H1 (cell line): ENCODE measurements at regions not wholly inside any gene's neighbourhood (a gene's known extent, or its start where the extent isn't known, plus 50 kb on each side); places are given as distances from the start of the nearest gene placed in this dataset.
A peak's percentile ranks its signal among the peaks of the same experiment; 100 is the strongest.

Experiments used
- CTCF ChIA-PET: fragments of 300-600 bp; sonication (Branson Sonifier 250); formaldehyde crosslinking; loops from one replicate; lab custom pipeline; 2021; ENCODE audit not compliant: partially characterized antibody; lab: Charles Lee
- POLR2A ChIA-PET: fragments of 300-600 bp; sonication (Branson Sonifier 250); formaldehyde crosslinking; loops from one replicate; lab custom pipeline; 2021; ENCODE audit warnings: inconsistent platforms; ENCODE audit not compliant: partially characterized antibody; lab: Charles Lee
- DNase-seq, 2 experiments: peaks; one replicate each; pipeline versions ENCODE4 v3.0.0 to v3.0.0-alpha.2; 2010 to 2022; ENCODE audit warnings: low spot score in 2 of 2, low read depth in 1 of 2, mixed read lengths in 1 of 2
- FAIRE-seq: peaks from 2 replicates; lab custom pipeline; 2011; peaks lifted over from hg19 to GRCh38; lab: Jason Lieb, UNC
- H2AFZ ChIP-seq: 2 replicates; pipeline ENCODE4 v1.8.1; 2012; ENCODE audit warnings: low read length, inconsistent platforms
- H2AK5ac ChIP-seq: 2 replicates; pipeline ENCODE4 v1.6.1; 2013; ENCODE audit warnings: low read depth, low read length
- H2BK120ac ChIP-seq: replicated peaks from 2 replicates; pipeline ENCODE3; 2013; ENCODE audit warnings: low read depth, low read length, inconsistent platforms
- H2BK12ac ChIP-seq: 2 replicates; pipeline ENCODE4 v1.6.1; 2013; ENCODE audit warnings: low read depth, low read length
- H2BK15ac ChIP-seq: 2 replicates; pipeline ENCODE4 v1.6.1; 2013; ENCODE audit warnings: low read length
- H2BK20ac ChIP-seq: 2 replicates; pipeline ENCODE4 v1.6.1; 2013; ENCODE audit warnings: low read length
- H2BK5ac ChIP-seq: 2 replicates; pipeline ENCODE4 v1.6.1; 2013; ENCODE audit warnings: low read depth, low read length
- H3K14ac ChIP-seq: 2 replicates; pipeline ENCODE4 v1.6.1; 2013; ENCODE audit warnings: inconsistent platforms; ENCODE audit not compliant: insufficient read length
- H3K18ac ChIP-seq: 2 replicates; pipeline ENCODE4 v1.6.1; 2013; ENCODE audit warnings: low read length; ENCODE audit errors: extremely low read depth
- H3K23ac ChIP-seq: 2 replicates; pipeline ENCODE4 v1.6.1; 2013; ENCODE audit warnings: inconsistent platforms; ENCODE audit not compliant: insufficient read length
- H3K23me2 ChIP-seq: 2 replicates; pipeline ENCODE4 v1.6.1; 2013; ENCODE audit warnings: low read depth, low read length
- H3K27ac ChIP-seq: 2 replicates; pipeline ENCODE4 v1.6.1; 2011; ENCODE audit warnings: low read depth, low read length, inconsistent platforms
- H3K27me3 ChIP-seq, 4 experiments: replicated peaks in 1 of 4; 1 replicate in 1 of 4; 2 replicates in 3 of 4; pipeline versions ENCODE4 v1.6.1 to v1.8.1; 2011 to 2013; ENCODE audit warnings: low read length in 3 of 4, mild to moderate bottlenecking in 3 of 4, inconsistent platforms in 2 of 4, mixed read lengths in 2 of 4, moderate library complexity in 1 of 4; ENCODE audit not compliant: control insufficient read depth in 3 of 4, insufficient read depth in 3 of 4; ENCODE audit errors: extremely low read depth in 1 of 4
- H3K36me3 ChIP-seq, 4 experiments: 2 replicates each; pipeline versions ENCODE4 v1.6.1 to v1.8.1; 2011 to 2013; ENCODE audit warnings: mild to moderate bottlenecking in 4 of 4, low read length in 3 of 4, moderate library complexity in 2 of 4, control low read depth in 1 of 4, inconsistent platforms in 1 of 4; ENCODE audit not compliant: insufficient read depth in 4 of 4, control insufficient read depth in 2 of 4
- H3K4ac ChIP-seq: replicated peaks from 2 replicates; pipeline ENCODE3; 2013; ENCODE audit warnings: low read length, low read depth, mixed read lengths, inconsistent platforms; ENCODE audit not compliant: insufficient read length
- H3K4me1 ChIP-seq, 4 experiments: replicated peaks in 1 of 4; 1 replicate in 1 of 4; 2 replicates in 3 of 4; pipeline versions ENCODE4 v1.6.1 to v1.8.1; 2011 to 2013; ENCODE audit warnings: low read length in 3 of 4, inconsistent platforms in 2 of 4, mixed read lengths in 1 of 4; ENCODE audit not compliant: insufficient read depth in 4 of 4, control insufficient read depth in 3 of 4
- H3K4me2 ChIP-seq, 2 experiments: 2 replicates each; pipeline versions ENCODE4 v1.6.1 to v1.8.1; 2011 to 2013; ENCODE audit warnings: low read depth in 2 of 2, low read length in 2 of 2, control low read depth in 1 of 2, inconsistent platforms in 1 of 2, mild to moderate bottlenecking in 1 of 2; ENCODE audit not compliant: insufficient read depth in 1 of 2
- H3K4me3 ChIP-seq, 4 experiments: fragments of 200-600, 300-600 bp in 1 of 4; sonication (generic), shearing (Covaris generic), sonication (Bioruptor Twin) in 1 of 4; 2 replicates each; pipeline versions ENCODE4 v1.5.1 to v1.8.1; 2011 to 2016; ENCODE audit warnings: low read length in 4 of 4, low read depth in 3 of 4, control low read depth in 2 of 4, inconsistent platforms in 2 of 4, mild to moderate bottlenecking in 2 of 4, mixed read lengths in 1 of 4, moderate library complexity in 1 of 4; ENCODE audit not compliant: insufficient read depth in 2 of 4; ENCODE audit errors: extremely low read depth in 1 of 4
- H3K56ac ChIP-seq: replicated peaks from 2 replicates; pipeline ENCODE3; 2013; ENCODE audit warnings: low read depth, mild to moderate bottlenecking, mixed read lengths, low read length, inconsistent platforms; ENCODE audit not compliant: insufficient read length
- H3K79me1 ChIP-seq: 2 replicates; pipeline ENCODE4 v1.6.1; 2013; ENCODE audit warnings: low read depth, low read length, control low read depth
- H3K79me2 ChIP-seq, 2 experiments: 2 replicates each; pipeline versions ENCODE4 v1.6.1 to v1.8.1; 2012 to 2013; ENCODE audit warnings: low read length in 2 of 2, mild to moderate bottlenecking in 2 of 2, inconsistent platforms in 1 of 2; ENCODE audit not compliant: insufficient read depth in 2 of 2, control insufficient read depth in 1 of 2
- H3K9ac ChIP-seq, 4 experiments: replicated peaks in 1 of 4; 1 replicate in 1 of 4; 2 replicates in 3 of 4; pipeline versions ENCODE4 v1.6.1 to v1.8.1; 2011 to 2013; ENCODE audit warnings: low read depth in 3 of 4, low read length in 3 of 4, control low read depth in 2 of 4, mild to moderate bottlenecking in 2 of 4, moderate library complexity in 2 of 4, inconsistent platforms in 1 of 4; ENCODE audit errors: extremely low read depth in 1 of 4
- H3K9me3 ChIP-seq, 2 experiments: 2 replicates each; pipeline versions ENCODE4 v1.6.1 to v1.8.1; 2012 to 2013; ENCODE audit warnings: mild to moderate bottlenecking in 2 of 2, moderate library complexity in 2 of 2, control low read depth in 1 of 2, inconsistent platforms in 1 of 2, low read depth in 1 of 2, low read length in 1 of 2, mixed read lengths in 1 of 2; ENCODE audit not compliant: insufficient read depth in 2 of 2
- H4K20me1 ChIP-seq, 2 experiments: replicated peaks in 1 of 2; 2 replicates each; pipeline versions ENCODE3 to v1.8.1; 2011 to 2013; ENCODE audit warnings: inconsistent platforms in 2 of 2, low read length in 2 of 2, mild to moderate bottlenecking in 1 of 2; ENCODE audit not compliant: insufficient read depth in 2 of 2, control insufficient read depth in 1 of 2
- H4K5ac ChIP-seq: 2 replicates; pipeline ENCODE4 v1.6.1; 2013; ENCODE audit warnings: low read length, low read depth, mixed read lengths, inconsistent platforms; ENCODE audit not compliant: insufficient read length
- H4K8ac ChIP-seq: 2 replicates; pipeline ENCODE4 v1.8.0; 2013; ENCODE audit warnings: mild to moderate bottlenecking, moderate library complexity, low read length, inconsistent platforms; ENCODE audit not compliant: insufficient read depth; ENCODE audit errors: extremely low read depth
- H4K91ac ChIP-seq: replicated peaks from 2 replicates; pipeline ENCODE3; 2013; ENCODE audit warnings: low read length, mixed read lengths, inconsistent platforms; ENCODE audit not compliant: insufficient read length
- ASH2L ChIP-seq: fragments of 200-600, 300-600 bp; sonication (generic); IDR thresholded peaks from one replicate; pipeline ENCODE4 v1.7.1; 2017; ENCODE audit warnings: low read length
- CEBPB ChIP-seq: IDR thresholded peaks from 2 replicates; pipeline ENCODE4 v1.6.1; 2012; ENCODE audit warnings: low read depth, low read length
- CREB1 ChIP-seq: IDR thresholded peaks from 2 replicates; pipeline ENCODE4 v1.6.1; 2012; ENCODE audit warnings: inconsistent platforms
- EP300 ChIP-seq, 2 experiments: IDR thresholded peaks; 1 replicate in 1 of 2; 2 replicates in 1 of 2; pipeline ENCODE4 v1.6.1; 2011 to 2012; ENCODE audit warnings: low read depth in 2 of 2, low read length in 2 of 2, mild to moderate bottlenecking in 2 of 2, borderline replicate concordance in 1 of 2, inconsistent platforms in 1 of 2, moderate library complexity in 1 of 2
- EZH2 ChIP-seq: fragments of 200-600 bp; sonication (generic); IDR thresholded peaks from 2 replicates; pipeline ENCODE4 v1.7.1; 2012; ENCODE audit warnings: low read depth, mild to moderate bottlenecking, moderate library complexity, low read length, inconsistent platforms; ENCODE audit not compliant: severe bottlenecking
- FOSL1 ChIP-seq: IDR thresholded peaks from 2 replicates; pipeline ENCODE4 v1.6.1; 2011; ENCODE audit warnings: mild to moderate bottlenecking, low read depth, low read length, moderate library complexity; ENCODE audit not compliant: insufficient read depth
- HDAC6 ChIP-seq: IDR thresholded peaks from one replicate; pipeline ENCODE4 v1.7.1; 2012; ENCODE audit warnings: low read depth, mild to moderate bottlenecking, inconsistent platforms, low read length, moderate library complexity
- KDM4A ChIP-seq: IDR thresholded peaks from one replicate; pipeline ENCODE4 v1.7.1; 2012; ENCODE audit warnings: low read depth, mild to moderate bottlenecking, moderate library complexity, low read length, inconsistent platforms; ENCODE audit not compliant: severe bottlenecking
- PHF8 ChIP-seq: fragments of 200-600 bp; sonication (generic); conservative IDR thresholded peaks from 2 replicates; pipeline ENCODE4 v1.7.1; 2012; ENCODE audit warnings: low read depth, mild to moderate bottlenecking, inconsistent platforms, low read length, moderate library complexity
- POLR2AphosphoS5 ChIP-seq: IDR thresholded peaks from 2 replicates; pipeline ENCODE4 v1.6.1; 2011; ENCODE audit warnings: low read depth, low read length
- SIRT6 ChIP-seq: IDR thresholded peaks from one replicate; pipeline ENCODE4 v1.7.1; 2012; ENCODE audit warnings: low read length, inconsistent platforms
- SP1 ChIP-seq: IDR thresholded peaks from 2 replicates; pipeline ENCODE4 v1.6.1; 2011; ENCODE audit warnings: low read depth, low read length
- SP2 ChIP-seq: IDR thresholded peaks from 2 replicates; pipeline ENCODE4 v1.6.1; 2012; ENCODE audit warnings: mild to moderate bottlenecking, low read length, inconsistent platforms
- TCF12 ChIP-seq: IDR thresholded peaks from 2 replicates; pipeline ENCODE4 v1.6.1; 2011; ENCODE audit warnings: low read depth, mild to moderate bottlenecking, low read length
- WGBS, 2 experiments: shearing (Covaris generic) in 1 of 2; methylation state at CpG; one replicate each; pipeline versions ENCODE4 v1.1.6 to v1.1.7; 2013 to 2015; ENCODE audit warnings: low lambda C conversion rate in 2 of 2, mixed read lengths in 2 of 2, inconsistent platforms in 1 of 2, low coverage in 1 of 2, missing lambda C conversion rate in 1 of 2; ENCODE audit not compliant: insufficient replicate concordance in 2 of 2, insufficient coverage in 1 of 2, insufficient read length in 1 of 2; ENCODE audit errors: extremely low coverage in 1 of 2, missing lambda C conversion rate in 1 of 2; 5-methylcytosine and 5-hydroxymethylcytosine counted together
- TF ChIP-seq, protein P1 (sequence below): IDR thresholded peaks from 2 replicates; pipeline ENCODE4 v1.6.1; 2011; ENCODE audit warnings: low read length, improper control_type of control experiment

DNA sequence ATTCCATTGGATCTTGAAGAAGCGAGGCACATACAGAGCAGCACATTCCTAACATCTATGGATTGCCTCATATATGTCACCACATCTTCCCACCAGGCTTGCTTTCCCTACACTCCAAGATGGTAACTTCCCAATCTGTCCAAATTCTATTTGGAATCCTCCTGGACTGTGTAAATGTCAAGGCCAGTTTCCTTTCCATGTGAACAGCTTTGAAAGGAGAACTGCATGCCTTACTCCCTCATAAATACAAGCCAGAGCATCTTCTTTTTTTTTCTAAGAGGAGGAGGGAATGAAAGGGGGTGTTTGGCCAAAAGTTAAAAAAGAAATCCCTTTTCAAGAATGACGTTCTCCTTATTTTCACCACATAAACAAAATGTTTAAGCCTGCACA lies 103.8 kb upstream of the OSR1 start:
- Histone ChIP-seq H3K79me1 (no peaks in the 10 kb centered on the region), H3K9me3 (no peaks in the 10 kb centered on the region), H3K36me3 (no peaks in the 10 kb centered on the region), H3K4me1 (peaks cover 0 to 23% (median 13%) of the 10 kb centered on the region in 4 experiments; a peak in 6 of 7 replicates), H3K23me2 (no peaks in the 10 kb centered on the region), H3K14ac (no peak overlapping the region), H3K23ac (no peak overlapping the region), H2BK20ac (no peak overlapping the region), H2AFZ (no peak overlapping the region), H3K56ac (no peak overlapping the region), H2BK5ac (no peak overlapping the region), H3K27me3 (no peaks in the 10 kb centered on the region), H3K4ac (no peak overlapping the region), H4K8ac (no peak overlapping the region), H2AK5ac (no peak overlapping the region), H3K4me2 (peak overlapping the region in 1 of 2 experiments; percentile 49; a peak in 1 of 4 replicates), H2BK12ac (no peak overlapping the region), H3K79me2 (no peaks in the 10 kb centered on the region), H3K18ac (no peak overlapping the region), H3K27ac (no peak overlapping the region), H4K20me1 (no peaks in the 10 kb centered on the region), H2BK120ac (no peak overlapping the region), H4K5ac (no peak overlapping the region), H3K9ac (no peak overlapping the region), H2BK15ac (no peak overlapping the region), H3K4me3 (no peak overlapping the region), H4K91ac (no peak overlapping the region)
- POLR2A ChIA-PET = interaction anchor here (1.1 kb wide), 1 partner anchor 250 kb away, joined by 3 read pairs; no protein-coding TSS in a partner anchor
- DNase-seq = no peak
- no peak for FAIRE-seq
- WGBS, 2 experiments = 94% methylated on average over 2 of the region's 2 CpGs; no CpG with 5 or more reads in 1 of the 2 experiments
- CTCF ChIA-PET = interaction anchor here (0.7 to 1.0 kb wide), 2 partner anchors 37 to 501 kb away, joined by 3 read pairs; no protein-coding TSS in a partner anchor
- no peak for TF ChIP-seq PHF8
- no peak for TF ChIP-seq EP300 (IDR thresholded peaks at IDR 0.05; ENCODE audit: borderline replicate concordance in 1 of 2, low read depth in 2 of 2, low read length in 2 of 2)
- TF ChIP-seq ASH2L = no peak
- TF ChIP-seq POLR2AphosphoS5 = no peak
- TF ChIP-seq, protein P1, sequence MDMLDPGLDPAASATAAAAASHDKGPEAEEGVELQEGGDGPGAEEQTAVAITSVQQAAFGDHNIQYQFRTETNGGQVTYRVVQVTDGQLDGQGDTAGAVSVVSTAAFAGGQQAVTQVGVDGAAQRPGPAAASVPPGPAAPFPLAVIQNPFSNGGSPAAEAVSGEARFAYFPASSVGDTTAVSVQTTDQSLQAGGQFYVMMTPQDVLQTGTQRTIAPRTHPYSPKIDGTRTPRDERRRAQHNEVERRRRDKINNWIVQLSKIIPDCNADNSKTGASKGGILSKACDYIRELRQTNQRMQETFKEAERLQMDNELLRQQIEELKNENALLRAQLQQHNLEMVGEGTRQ = no peak
- TF ChIP-seq CEBPB = no peak
- TF ChIP-seq SIRT6 = no peak
- no peak for TF ChIP-seq FOSL1
- TF ChIP-seq HDAC6 = no peak
- TF ChIP-seq EZH2 = no peak
- TF ChIP-seq SP1 = no peak
- no peak for TF ChIP-seq SP2
- no peak for TF ChIP-seq TCF12
- TF ChIP-seq KDM4A = no peak
- TF ChIP-seq CREB1 = no peak
